MV-4-11 (cell line): ENCODE measurements at regions not wholly inside any gene's neighbourhood (a gene's known extent, or its start where the extent isn't known, plus 50 kb on each side); places are given as distances from the start of the nearest gene placed in this dataset.
"Not testable (repeated sequence)": the region's sequence is repeated elsewhere in the genome, so short reads cannot be mapped to it uniquely, and the experiment has no call there.

Experiments
- DNase-seq: peaks from one replicate; lab custom pipeline; 2025; lab: John Stamatoyannopoulos, UW

DNA sequence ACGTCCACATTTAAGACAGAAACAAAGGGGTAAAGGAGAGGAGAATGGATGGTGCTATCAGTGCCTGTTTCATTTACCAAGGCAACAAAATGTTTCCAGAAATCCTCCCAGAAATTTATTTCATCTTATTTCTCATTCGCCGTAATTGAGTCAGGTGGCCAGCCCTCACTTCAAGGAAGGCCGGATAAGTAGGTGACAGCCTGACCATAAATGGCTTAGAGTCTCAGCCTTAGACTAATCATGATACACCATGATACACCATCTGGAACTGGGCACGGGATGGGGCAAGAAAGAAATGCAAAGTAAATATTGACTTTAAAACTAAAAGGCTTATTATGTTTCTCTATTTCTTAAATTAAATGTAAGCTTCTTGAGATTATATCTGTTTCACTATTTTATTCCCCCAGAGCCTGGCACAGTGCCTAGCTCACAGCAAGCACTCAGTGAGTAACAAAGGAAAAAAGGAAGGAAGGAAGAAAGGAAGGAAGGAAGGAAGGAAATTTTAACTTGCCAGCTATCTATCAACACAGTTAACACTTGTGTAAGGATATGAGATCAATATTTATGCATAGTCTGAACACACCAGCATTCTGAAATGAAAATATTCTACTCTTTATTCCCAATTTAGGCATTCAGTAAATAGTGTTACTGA, 106.1 kb upstream of the FSCB start:
- DNase-seq, result no peak

GRCh38 chr14:44612002-44612401, 104.9 kb upstream of the FSCB start:
- DNase-seq, result no peak

DNA sequence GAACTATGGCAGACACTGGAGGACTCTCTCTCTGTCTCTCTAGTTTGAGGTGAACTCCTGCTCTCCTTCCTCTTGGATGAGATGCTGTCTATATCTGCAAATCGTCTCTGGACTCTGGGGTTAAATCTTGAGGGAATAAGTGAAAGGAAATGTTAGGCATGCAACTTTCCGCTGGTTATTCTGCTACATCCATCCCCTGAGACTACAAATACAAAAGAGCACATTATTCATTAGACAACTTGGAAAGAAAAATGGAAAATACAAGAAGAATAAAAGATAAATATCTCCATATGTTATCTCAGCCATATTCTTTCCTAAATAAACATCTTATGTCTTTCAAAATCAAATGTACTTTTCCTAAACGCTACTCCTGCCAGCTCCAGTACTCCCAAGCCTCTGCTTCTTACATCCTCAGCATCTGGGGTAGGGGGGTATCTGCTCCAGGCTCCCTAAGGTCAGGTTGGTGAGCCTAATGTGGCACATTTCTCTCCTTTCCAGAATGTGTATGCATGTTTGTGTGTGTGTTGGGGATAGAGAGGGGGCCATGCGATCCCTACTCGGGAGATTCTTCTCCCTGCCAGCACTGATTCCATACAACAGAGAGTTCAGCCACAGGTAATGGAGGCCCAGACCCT, 102.9 kb upstream of the FSCB start:
- no peak for DNase-seq

- no peak for DNase-seq
Observed at GRCh38 chr14:44609201-44609600, 102.1 kb upstream of the FSCB start.

DNA sequence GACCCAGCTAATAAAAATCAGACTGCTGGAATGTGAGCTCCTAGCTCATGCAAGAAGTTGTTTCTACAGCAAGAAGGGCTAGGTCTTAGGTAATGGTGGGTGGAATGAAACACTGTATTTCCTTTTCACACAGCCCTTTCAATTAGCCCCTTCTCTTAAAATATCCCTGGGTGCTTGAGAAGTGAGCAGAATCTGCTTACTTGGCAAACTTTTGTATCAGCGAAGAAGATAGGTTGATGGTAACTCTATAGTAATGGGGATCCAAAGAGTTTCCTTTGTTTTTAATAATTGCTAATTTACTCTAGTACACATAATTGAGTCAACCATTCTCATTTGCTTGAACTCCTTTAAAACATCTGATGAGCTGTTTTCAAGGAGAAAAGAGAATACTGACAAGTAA, 100.6 kb upstream of the FSCB start:
- DNase-seq, result no peak

DNA sequence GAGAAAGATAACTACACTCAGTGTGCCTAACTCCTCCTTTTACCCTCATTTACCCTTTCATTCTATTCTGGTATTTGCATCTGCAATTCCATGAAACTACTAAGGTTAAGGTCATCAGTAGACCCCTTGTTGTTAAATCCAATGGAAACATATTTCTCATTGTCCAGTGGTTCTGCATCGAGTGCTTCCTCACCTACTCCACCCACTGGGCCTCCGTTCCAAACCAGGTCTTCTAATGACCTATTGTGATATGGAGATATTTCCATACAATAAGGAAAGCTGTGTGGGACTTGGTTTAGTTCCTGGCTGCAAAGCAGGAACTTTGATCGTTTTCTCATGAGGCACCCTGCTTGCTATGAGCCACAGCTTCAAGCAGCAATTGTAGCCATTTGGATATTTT, 99.5 kb upstream of the FSCB start:
- no peak for DNase-seq

- DNase-seq, result not testable (repeated sequence)
Observed at GRCh38 chr14:44601266-44601665, 94.2 kb upstream of the FSCB start.

DNA sequence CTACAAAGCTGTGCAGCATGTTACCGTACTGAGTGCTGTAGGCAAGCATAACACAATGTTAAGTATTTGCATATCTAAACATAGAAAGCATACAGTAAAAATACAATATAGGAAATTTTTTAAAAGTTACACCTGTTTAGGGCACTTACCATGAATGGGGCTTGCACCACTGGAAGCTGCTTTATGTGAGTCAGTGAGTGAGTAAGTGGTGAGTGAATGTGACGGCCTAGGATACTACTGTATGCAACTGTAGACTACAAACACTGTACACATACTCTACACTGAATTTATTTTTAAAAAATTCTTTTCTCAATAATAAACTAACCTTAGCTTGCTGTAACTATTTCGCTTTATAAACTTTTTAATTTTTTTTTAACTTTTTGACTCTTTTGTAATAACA, 82.1 kb upstream of the FSCB start:
- no peak for DNase-seq

- no peak for DNase-seq
Observed at GRCh38 chr14:44586910-44587309, 79.8 kb upstream of the FSCB start.

DNA sequence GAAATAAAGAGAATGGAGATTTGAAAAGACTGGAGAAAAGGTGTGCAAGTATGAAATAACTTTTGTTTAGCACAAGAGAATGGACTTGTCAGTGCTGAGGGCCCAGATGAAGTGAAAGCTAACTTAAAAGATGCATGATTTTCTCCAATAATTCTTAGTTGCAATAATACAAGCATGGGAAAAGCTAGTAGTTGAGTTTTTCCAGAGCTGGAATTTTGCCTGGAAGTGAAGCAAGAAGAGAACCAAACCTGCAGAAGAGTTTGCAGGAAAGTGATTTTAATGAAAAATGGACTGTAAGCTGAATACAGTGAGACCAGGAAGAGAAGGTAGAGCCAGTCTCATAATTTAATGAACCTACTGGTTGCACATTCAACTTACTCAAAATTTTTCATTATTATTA, 69.3 kb upstream of the FSCB start:
- DNase-seq, result no peak

DNA sequence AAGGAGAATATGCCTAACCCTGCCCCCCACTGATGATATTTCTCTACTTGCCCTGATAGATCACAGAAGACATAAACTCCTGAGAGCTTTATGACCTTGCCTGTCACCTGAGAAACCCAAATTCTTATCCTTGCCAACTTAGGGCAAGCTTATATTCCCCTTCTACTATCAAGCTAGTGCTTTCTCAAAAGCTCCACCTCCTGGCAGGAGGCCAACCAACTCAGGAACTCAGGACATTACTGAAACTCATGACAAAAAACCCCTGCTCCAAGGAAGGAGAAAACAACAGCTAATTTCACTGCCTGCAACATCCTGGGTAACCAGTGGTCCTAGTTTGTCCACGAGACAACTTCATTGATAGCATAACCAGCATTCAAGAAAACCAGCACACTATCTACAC, 60.9 kb upstream of the FSCB start:
- no peak for DNase-seq

DNA sequence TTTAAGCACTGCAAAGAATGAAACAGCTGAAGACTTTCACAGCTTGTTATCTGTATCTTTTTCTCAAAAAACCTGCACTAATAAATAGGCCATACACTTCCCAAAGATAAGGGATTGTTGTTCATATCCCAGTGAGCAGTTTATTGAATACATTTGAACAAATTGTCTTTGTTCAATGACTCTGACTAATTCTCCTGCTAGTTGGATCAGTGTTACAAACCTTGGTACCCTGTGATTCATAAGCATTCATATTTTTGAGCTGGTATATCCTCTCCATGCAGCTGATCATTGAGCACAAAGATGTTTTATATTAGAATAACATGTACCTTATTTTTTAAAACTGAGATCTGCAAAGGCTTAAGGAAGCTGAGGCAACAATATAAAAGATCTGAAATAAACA, 58.9 kb upstream of the FSCB start:
- no peak for DNase-seq

GRCh38 chr14:44564908-44565307, 57.8 kb upstream of the FSCB start:
- no peak for DNase-seq
